ENCODE measurements at regions not wholly inside any gene's neighbourhood (a gene's known extent, or its start where the extent isn't known, plus 50 kb on each side); places are given as distances from the start of the nearest gene placed in this dataset.

DNA sequence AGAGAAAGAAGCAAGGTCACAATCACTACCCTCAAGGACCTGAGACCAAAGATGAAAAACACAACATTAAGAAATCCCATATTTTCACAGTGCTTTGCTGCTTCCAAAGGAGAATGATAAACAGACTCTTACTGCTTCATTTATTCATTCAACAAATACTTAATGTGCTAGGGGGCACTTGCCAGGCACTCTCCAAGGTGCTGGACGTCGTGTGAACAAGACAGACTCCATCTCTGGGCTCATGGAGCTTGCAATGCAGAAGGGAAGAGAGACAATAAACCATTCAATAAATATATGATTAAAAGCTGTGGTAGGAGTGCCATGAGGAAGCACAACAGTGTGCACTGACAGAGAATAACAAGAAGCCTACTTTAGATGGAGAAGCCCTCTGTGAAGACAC is 327.7 kb downstream of the CDK5RAP2 start:
- Histone ChIP-seq H3K36me3 (ENCODE audit: control insufficient read depth in 2 of 2, insufficient read depth in 2 of 2, low read length in 1 of 2) (no peaks in the 10 kb centered on the region), H3K27ac (ENCODE audit: low read depth in 2 of 2, low read length in 1 of 2) (no peak overlapping the region), H3K4me3 (ENCODE audit: low read depth in 1 of 2, low read length in 2 of 2) (no peak overlapping the region), H3K9me3 (ENCODE audit: control insufficient read depth in 2 of 2, insufficient read depth in 1 of 2, low read depth in 1 of 2, low read length in 1 of 2) (peaks cover 2 to 4% of the 10 kb centered on the region in 2 donors), H3K4me1 (ENCODE audit: control insufficient read depth in 2 of 2, insufficient read depth in 2 of 2, low read length in 1 of 2) (no peaks in the 10 kb centered on the region), H3K27me3 (ENCODE audit: control insufficient read depth in 1 of 2, insufficient read depth in 2 of 2, low read length in 2 of 2) (peaks cover 0 to 4% of the 10 kb centered on the region in 2 donors)
- whole genome bisulfite sequencing, 2 donors, result 15 to 23% methylated on average over 2 of the region's 2 CpGs

DNA sequence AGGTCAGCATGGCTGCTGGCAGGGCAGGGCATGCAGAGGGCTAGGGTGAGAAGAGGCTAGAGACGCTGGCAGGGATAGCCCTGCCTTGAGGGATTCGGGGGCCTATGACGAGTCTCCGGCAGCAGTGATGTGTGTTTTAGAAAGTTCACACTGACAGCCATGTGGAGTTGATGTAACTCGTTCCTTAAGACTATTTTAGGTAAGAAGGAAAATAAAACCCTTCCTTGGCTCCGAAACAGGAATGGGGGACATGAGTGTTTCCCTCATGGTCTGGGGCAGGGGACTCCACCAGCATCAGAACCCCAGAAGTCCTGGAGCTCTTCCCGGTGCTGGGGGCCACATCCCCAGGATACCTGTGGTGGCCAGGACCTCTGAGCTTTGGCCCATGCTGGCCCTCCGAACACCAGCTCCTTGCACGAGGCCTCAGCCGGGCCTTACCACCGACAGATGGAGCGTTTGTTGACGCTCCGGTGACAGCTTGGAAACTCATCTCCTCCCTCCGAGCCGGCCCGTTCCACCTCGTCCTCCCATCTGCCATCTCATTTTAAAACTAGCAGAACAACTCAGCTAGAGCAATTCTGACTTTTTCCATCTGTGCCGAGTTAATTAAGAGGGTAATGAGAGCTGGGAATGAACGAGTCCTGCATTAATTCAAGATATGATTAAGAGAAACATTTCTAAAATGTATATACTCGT is 337.7 kb downstream of the CDK5RAP2 start:
- Histone ChIP-seq H3K4me3 (ENCODE audit: low read depth in 1 of 2, low read length in 2 of 2) (no peak overlapping the region), H3K27me3 (ENCODE audit: control insufficient read depth in 1 of 2, insufficient read depth in 2 of 2, low read length in 2 of 2) (no peaks in the 10 kb centered on the region), H3K4me1 (ENCODE audit: control insufficient read depth in 2 of 2, insufficient read depth in 2 of 2, low read length in 1 of 2) (no peaks in the 10 kb centered on the region), H3K27ac (ENCODE audit: low read depth in 2 of 2, low read length in 1 of 2) (no peak overlapping the region), H3K36me3 (ENCODE audit: control insufficient read depth in 2 of 2, insufficient read depth in 2 of 2, low read length in 1 of 2) (no peaks in the 10 kb centered on the region), H3K9me3 (ENCODE audit: control insufficient read depth in 2 of 2, insufficient read depth in 1 of 2, low read depth in 1 of 2, low read length in 1 of 2) (no peaks in the 10 kb centered on the region)
- 79 to 80% methylated on average over 21 of the region's 21 CpGs for WGBS, 2 donors

DNA sequence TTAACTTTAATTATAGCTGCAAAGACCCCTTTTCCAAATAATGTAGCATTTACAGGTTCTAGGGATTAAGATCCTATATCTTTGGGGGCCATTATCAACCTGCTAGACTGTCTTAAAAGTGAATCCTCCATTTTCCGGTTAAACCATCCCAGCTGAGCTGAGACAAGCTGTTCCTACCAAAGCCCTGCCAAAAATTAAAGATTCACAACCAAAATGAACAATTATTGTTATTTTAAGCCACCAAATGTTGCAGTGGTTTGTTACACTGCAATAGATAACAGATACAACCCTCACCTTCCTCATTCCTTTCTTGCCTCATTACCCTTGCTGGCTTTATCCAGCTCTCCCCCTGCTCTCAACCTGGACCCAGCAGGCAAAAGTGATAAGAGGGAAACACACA is 343.4 kb downstream of the CDK5RAP2 start:
- 72 to 93% methylated on average over 1 of the region's 1 CpG for WGBS, 2 donors
- Histone ChIP-seq H3K9me3 (ENCODE audit: control insufficient read depth in 2 of 2, insufficient read depth in 1 of 2, low read depth in 1 of 2, low read length in 1 of 2) (no peaks in the 10 kb centered on the region), H3K27ac (ENCODE audit: low read depth in 2 of 2, low read length in 1 of 2) (no peak overlapping the region), H3K4me1 (ENCODE audit: control insufficient read depth in 2 of 2, insufficient read depth in 2 of 2, low read length in 1 of 2) (no peaks in the 10 kb centered on the region), H3K36me3 (ENCODE audit: control insufficient read depth in 2 of 2, insufficient read depth in 2 of 2, low read length in 1 of 2) (no peaks in the 10 kb centered on the region), H3K4me3 (ENCODE audit: low read depth in 1 of 2, low read length in 2 of 2) (no peak overlapping the region), H3K27me3 (ENCODE audit: control insufficient read depth in 1 of 2, insufficient read depth in 2 of 2, low read length in 2 of 2) (no peaks in the 10 kb centered on the region)

DNA sequence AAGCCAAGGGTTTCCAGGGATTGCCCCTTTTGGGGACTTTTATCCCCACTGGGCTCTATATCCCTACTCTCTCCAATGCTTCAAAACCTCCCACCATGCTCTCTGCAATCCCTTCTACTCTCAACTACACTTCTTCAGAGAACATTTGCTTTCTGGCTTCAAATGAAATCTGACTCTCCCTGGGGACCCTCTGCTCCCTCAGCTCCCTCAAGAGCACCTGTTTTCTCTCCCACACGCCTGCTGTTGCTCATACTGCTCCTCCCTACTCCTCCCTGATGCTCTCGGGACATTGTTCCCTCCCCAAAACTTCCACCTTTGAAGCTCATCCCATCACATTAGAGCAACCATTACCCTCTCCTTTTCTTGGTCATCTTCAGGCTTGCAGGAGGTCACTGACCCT is 344.9 kb downstream of the CDK5RAP2 start:
- Histone ChIP-seq H3K4me1 (ENCODE audit: control insufficient read depth in 2 of 2, insufficient read depth in 2 of 2, low read length in 1 of 2) (no peaks in the 10 kb centered on the region), H3K4me3 (ENCODE audit: low read depth in 1 of 2, low read length in 2 of 2) (no peak overlapping the region), H3K27ac (ENCODE audit: low read depth in 2 of 2, low read length in 1 of 2) (no peak overlapping the region), H3K9me3 (ENCODE audit: control insufficient read depth in 2 of 2, insufficient read depth in 1 of 2, low read depth in 1 of 2, low read length in 1 of 2) (no peaks in the 10 kb centered on the region), H3K36me3 (ENCODE audit: control insufficient read depth in 2 of 2, insufficient read depth in 2 of 2, low read length in 1 of 2) (no peaks in the 10 kb centered on the region), H3K27me3 (ENCODE audit: control insufficient read depth in 1 of 2, insufficient read depth in 2 of 2, low read length in 2 of 2) (no peaks in the 10 kb centered on the region)
- WGBS, 2 donors, result 53 to 59% methylated on average over 2 of the region's 2 CpGs

DNA sequence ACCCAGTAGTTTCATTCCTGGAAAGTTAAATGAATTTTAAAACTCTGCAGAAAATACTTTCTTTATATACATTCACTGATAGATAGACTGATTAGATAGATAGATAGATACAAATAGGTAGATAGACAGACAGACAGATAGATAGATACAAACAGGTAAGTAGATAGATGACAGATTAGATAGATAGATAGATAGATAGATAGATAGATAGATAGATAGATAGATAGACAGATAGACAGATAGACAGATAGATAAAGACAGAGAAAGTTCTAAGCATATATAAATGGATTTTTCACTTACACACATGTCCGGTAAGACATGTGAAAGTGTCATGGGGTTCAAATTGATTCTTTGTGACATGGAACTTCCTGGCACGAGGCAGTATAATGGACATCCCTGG is 349.7 kb downstream of the CDK5RAP2 start:
- WGBS, 2 donors, result 68 to 77% methylated on average over 2 of the region's 2 CpGs
- Histone ChIP-seq H3K4me1 (ENCODE audit: control insufficient read depth in 2 of 2, insufficient read depth in 2 of 2, low read length in 1 of 2) (no peaks in the 10 kb centered on the region), H3K27ac (ENCODE audit: low read depth in 2 of 2, low read length in 1 of 2) (no peak overlapping the region), H3K4me3 (ENCODE audit: low read depth in 1 of 2, low read length in 2 of 2) (no peak overlapping the region), H3K27me3 (ENCODE audit: control insufficient read depth in 1 of 2, insufficient read depth in 2 of 2, low read length in 2 of 2) (no peaks in the 10 kb centered on the region), H3K9me3 (ENCODE audit: control insufficient read depth in 2 of 2, insufficient read depth in 1 of 2, low read depth in 1 of 2, low read length in 1 of 2) (no peaks in the 10 kb centered on the region), H3K36me3 (ENCODE audit: control insufficient read depth in 2 of 2, insufficient read depth in 2 of 2, low read length in 1 of 2) (no peaks in the 10 kb centered on the region)

DNA sequence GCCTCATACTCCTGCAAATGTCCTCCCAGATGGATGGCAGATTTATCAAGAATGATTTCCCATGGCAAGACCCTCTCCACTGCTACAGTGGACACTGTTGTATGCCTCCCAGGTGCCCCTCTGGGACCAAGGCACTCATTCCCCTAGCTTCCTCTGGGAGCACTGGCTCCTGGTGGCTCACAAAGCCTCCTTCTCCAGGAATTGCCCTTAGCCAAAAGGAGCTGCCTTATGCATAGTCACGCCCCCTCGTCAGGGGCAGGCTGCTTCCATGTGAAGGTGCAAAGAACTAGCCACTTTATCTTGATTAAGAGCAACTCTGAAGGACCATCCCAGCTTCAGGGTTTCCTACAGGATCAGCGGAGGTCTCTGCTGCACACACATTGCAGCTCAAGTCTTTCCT is 358.1 kb downstream of the CDK5RAP2 start:
- Histone ChIP-seq H3K27ac (ENCODE audit: low read depth in 2 of 2, low read length in 1 of 2) (no peak overlapping the region), H3K27me3 (ENCODE audit: control insufficient read depth in 1 of 2, insufficient read depth in 2 of 2, low read length in 2 of 2) (no peaks in the 10 kb centered on the region), H3K4me1 (ENCODE audit: control insufficient read depth in 2 of 2, insufficient read depth in 2 of 2, low read length in 1 of 2) (no peaks in the 10 kb centered on the region), H3K4me3 (ENCODE audit: low read depth in 1 of 2, low read length in 2 of 2) (no peak overlapping the region), H3K36me3 (ENCODE audit: control insufficient read depth in 2 of 2, insufficient read depth in 2 of 2, low read length in 1 of 2) (no peaks in the 10 kb centered on the region), H3K9me3 (ENCODE audit: control insufficient read depth in 2 of 2, insufficient read depth in 1 of 2, low read depth in 1 of 2, low read length in 1 of 2) (no peaks in the 10 kb centered on the region)
- 36 to 41% methylated on average over 3 of the region's 3 CpGs for WGBS, 2 donors

DNA sequence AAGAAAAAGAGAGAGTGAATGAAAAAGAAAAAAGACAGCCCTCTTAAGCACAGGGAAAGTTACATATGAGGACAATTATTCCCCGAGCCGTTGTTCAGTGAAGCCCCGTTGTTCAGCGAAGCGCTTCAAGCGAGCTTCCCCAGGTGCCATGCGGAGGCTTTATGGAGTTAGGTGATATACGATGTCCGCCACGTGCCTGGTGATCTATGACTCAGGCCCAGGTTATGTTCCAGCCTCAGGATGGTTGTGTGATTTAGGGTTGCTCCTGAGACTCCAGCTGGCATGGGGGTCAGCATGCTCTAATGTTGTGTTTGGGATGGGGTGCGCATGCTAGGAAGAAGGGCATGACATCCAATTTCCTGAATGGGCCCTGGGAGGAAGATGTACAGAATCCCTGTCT is 365.6 kb downstream of the CDK5RAP2 start:
- WGBS, 2 donors, result 87 to 90% methylated on average over 11 of the region's 11 CpGs
- H3K4me1 ChIP-seq (ENCODE audit: control insufficient read depth in 2 of 2, insufficient read depth in 2 of 2, low read length in 1 of 2), result no peaks in the 10 kb centered on the region
- H3K27me3 ChIP-seq (ENCODE audit: control insufficient read depth in 1 of 2, insufficient read depth in 2 of 2, low read length in 2 of 2), result no peaks in the 10 kb centered on the region
- no peak overlapping the region for H3K27ac ChIP-seq (ENCODE audit: low read depth in 2 of 2, low read length in 1 of 2)
- no peak overlapping the region for H3K4me3 ChIP-seq (ENCODE audit: low read depth in 1 of 2, low read length in 2 of 2)
- no peaks in the 10 kb centered on the region for H3K9me3 ChIP-seq (ENCODE audit: control insufficient read depth in 2 of 2, insufficient read depth in 1 of 2, low read depth in 1 of 2, low read length in 1 of 2)
- H3K36me3 ChIP-seq (ENCODE audit: control insufficient read depth in 2 of 2, insufficient read depth in 2 of 2, low read length in 1 of 2), result no peaks in the 10 kb centered on the region

DNA sequence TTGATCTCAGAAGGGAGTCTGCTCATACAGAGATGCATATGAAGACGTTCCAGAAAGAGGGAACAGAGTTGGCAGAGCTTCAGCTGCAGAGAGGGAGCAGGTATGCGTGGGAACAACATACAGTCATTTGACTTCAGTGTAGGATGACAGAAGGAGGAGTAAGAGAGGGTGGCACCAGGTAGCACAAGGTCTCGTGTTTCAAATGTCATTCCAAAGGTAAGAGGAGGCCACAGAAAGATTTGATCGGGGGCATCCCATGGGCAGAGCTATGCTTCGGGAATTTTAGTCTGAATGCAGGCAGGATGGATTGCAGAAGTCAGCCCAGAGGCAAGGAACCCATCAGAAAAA is 367.1 kb downstream of the CDK5RAP2 start:
- Histone ChIP-seq H3K36me3 (ENCODE audit: control insufficient read depth in 2 of 2, insufficient read depth in 2 of 2, low read length in 1 of 2) (no peaks in the 10 kb centered on the region), H3K27ac (ENCODE audit: low read depth in 2 of 2, low read length in 1 of 2) (no peak overlapping the region), H3K9me3 (ENCODE audit: control insufficient read depth in 2 of 2, insufficient read depth in 1 of 2, low read depth in 1 of 2, low read length in 1 of 2) (no peaks in the 10 kb centered on the region), H3K27me3 (ENCODE audit: control insufficient read depth in 1 of 2, insufficient read depth in 2 of 2, low read length in 2 of 2) (no peaks in the 10 kb centered on the region), H3K4me3 (ENCODE audit: low read depth in 1 of 2, low read length in 2 of 2) (no peak overlapping the region), H3K4me1 (ENCODE audit: control insufficient read depth in 2 of 2, insufficient read depth in 2 of 2, low read length in 1 of 2) (no peaks in the 10 kb centered on the region)
- WGBS, 2 donors, result 48 to 49% methylated on average over 5 of the region's 5 CpGs

DNA sequence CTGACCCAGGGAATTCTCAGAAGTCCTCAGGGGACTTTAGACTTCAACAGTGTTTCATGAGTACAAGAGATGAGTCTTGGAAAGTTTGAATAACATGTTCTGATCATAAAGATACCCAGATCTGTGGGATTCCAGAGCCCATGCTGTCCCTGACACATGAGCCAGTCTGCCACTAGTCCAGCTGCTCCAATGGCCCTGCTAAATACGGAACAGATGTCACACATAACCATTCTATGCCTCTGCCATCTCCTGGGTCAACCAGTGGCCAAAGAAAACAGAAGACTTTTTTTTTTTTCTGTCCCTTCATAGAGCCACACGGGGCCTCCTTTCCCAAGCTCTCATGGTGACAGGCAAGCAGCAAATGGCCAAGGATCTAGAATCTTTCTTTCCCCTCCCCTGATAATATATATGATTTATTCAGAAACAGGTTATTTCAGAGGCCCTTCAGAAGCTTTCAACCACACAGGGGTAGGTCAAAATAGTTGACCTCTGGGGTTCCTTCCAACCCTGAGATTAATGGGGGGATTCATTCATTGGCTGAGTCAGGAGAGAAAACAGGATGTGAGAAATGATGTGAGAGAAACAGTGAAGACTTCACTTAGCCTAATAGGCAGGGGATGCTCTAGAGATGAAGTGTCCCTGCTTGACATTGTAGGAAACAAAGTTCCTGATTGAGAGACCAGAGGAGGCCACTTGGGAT is 367.7 kb downstream of the CDK5RAP2 start:
- Histone ChIP-seq H3K27me3 (ENCODE audit: control insufficient read depth in 1 of 2, insufficient read depth in 2 of 2, low read length in 2 of 2) (no peaks in the 10 kb centered on the region), H3K9me3 (ENCODE audit: control insufficient read depth in 2 of 2, insufficient read depth in 1 of 2, low read depth in 1 of 2, low read length in 1 of 2) (no peaks in the 10 kb centered on the region), H3K4me3 (ENCODE audit: low read depth in 1 of 2, low read length in 2 of 2) (no peak overlapping the region), H3K4me1 (ENCODE audit: control insufficient read depth in 2 of 2, insufficient read depth in 2 of 2, low read length in 1 of 2) (no peaks in the 10 kb centered on the region), H3K27ac (ENCODE audit: low read depth in 2 of 2, low read length in 1 of 2) (no peak overlapping the region), H3K36me3 (ENCODE audit: control insufficient read depth in 2 of 2, insufficient read depth in 2 of 2, low read length in 1 of 2) (no peaks in the 10 kb centered on the region)
- 55 to 59% methylated on average over 2 of the region's 2 CpGs for WGBS, 2 donors

DNA sequence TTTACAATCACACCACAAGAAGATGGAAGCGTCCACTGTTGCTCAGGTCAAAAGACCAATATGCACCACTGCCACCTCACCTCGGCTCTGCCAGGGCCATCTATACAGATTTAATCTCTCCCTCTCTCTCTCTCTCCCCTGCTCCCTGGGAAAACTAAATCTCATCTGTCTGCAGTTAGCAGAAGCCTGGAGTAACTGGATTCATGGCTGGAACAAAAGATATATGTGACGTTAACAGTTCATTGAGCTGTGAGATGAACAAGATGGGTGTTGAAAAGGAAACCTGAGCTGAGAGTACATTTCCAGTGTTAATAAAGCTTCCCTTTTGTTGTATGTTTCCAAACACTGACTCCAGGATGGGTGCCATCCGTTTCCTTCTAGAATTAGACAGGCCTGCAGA is 369.7 kb downstream of the CDK5RAP2 start:
- 63 to 74% methylated on average over 4 of the region's 4 CpGs for WGBS, 2 donors
- no peaks in the 10 kb centered on the region for H3K4me1 ChIP-seq (ENCODE audit: control insufficient read depth in 2 of 2, insufficient read depth in 2 of 2, low read length in 1 of 2)

More for the DNA sequence above, 369.7 kb downstream of the CDK5RAP2 start:
- no peaks in the 10 kb centered on the region for H3K36me3 ChIP-seq (ENCODE audit: control insufficient read depth in 2 of 2, insufficient read depth in 2 of 2, low read length in 1 of 2)
- H3K27me3 ChIP-seq (ENCODE audit: control insufficient read depth in 1 of 2, insufficient read depth in 2 of 2, low read length in 2 of 2), result peaks cover 0 to 2% of the 10 kb centered on the region in 2 donors
- H3K4me3 ChIP-seq (ENCODE audit: low read depth in 1 of 2, low read length in 2 of 2), result no peak overlapping the region
- H3K27ac ChIP-seq (ENCODE audit: low read depth in 2 of 2, low read length in 1 of 2), result no peak overlapping the region
- no peaks in the 10 kb centered on the region for H3K9me3 ChIP-seq (ENCODE audit: control insufficient read depth in 2 of 2, insufficient read depth in 1 of 2, low read depth in 1 of 2, low read length in 1 of 2)
